ENCODE measurements at regions not wholly inside any gene's neighbourhood (a gene's known extent, or its start where the extent isn't known, plus 50 kb on each side); places are given as distances from the start of the nearest gene placed in this dataset.
"Not testable (repeated sequence)": the region's sequence is repeated elsewhere in the genome, so short reads cannot be mapped to it uniquely, and the experiment has no call there.

GRCh38 chr2:89781962-89782361 lies 1090.5 kb downstream of the RPIA start:
- no peaks in the 10 kb centered on the region for H3K27me3 ChIP-seq
- no peak overlapping the region for H3K4me3 ChIP-seq
- H4K20me1 ChIP-seq (ENCODE audit: insufficient read depth, poor library complexity, severe bottlenecking) = no peaks in the 10 kb centered on the region
- TF ChIP-seq CTCF (IDR thresholded peaks at IDR 0.05; ENCODE audit: poor library complexity) = no peak
- TF ChIP-seq EZH2phosphoT487 (IDR thresholded peaks at IDR 0.05; ENCODE audit: low read depth, severe bottlenecking, unreplicated experiment) = no peak
- no peak for TF ChIP-seq EZH2 (IDR thresholded peaks at IDR 0.05; ENCODE audit: borderline replicate concordance)
- 70% methylated on average over 5 of the region's 5 CpGs for WGBS (ENCODE audit: low lambda C conversion rate, missing lambda C conversion rate)
- H3K36me3 ChIP-seq (replicated peaks; ENCODE audit: insufficient read depth, low read depth) = no peaks in the 10 kb centered on the region
- H3K27ac ChIP-seq = no peak overlapping the region
- no peaks in the 10 kb centered on the region for H3K4me1 ChIP-seq (ENCODE audit: insufficient read depth)
- no peak overlapping the region for H2AFZ ChIP-seq
- no peaks in the 10 kb centered on the region for H3K9me2 ChIP-seq (replicated peaks; ENCODE audit: insufficient read depth)
- no peak overlapping the region for H3K4me2 ChIP-seq
- H3K9me3 ChIP-seq (ENCODE audit: low read depth) = peaks cover 63% of the 10 kb centered on the region
- no peaks in the 10 kb centered on the region for H3K79me2 ChIP-seq
- DNase-seq (ENCODE audit: low spot score) = no peak

- Histone ChIP-seq H3K4me1 (ENCODE audit: insufficient read depth) (no peaks in the 10 kb centered on the region), H4K20me1 (ENCODE audit: insufficient read depth, poor library complexity, severe bottlenecking) (no peaks in the 10 kb centered on the region), H2AFZ (no peak overlapping the region), H3K9me2 (replicated peaks; ENCODE audit: insufficient read depth) (no peaks in the 10 kb centered on the region), H3K36me3 (replicated peaks; ENCODE audit: insufficient read depth, low read depth) (peaks cover 4% of the 10 kb centered on the region), H3K27ac (no peak overlapping the region), H3K9me3 (ENCODE audit: low read depth) (peaks cover 59% of the 10 kb centered on the region), H3K79me2 (no peaks in the 10 kb centered on the region), H3K27me3 (no peaks in the 10 kb centered on the region), H3K4me2 (no peak overlapping the region), H3K4me3 (no peak overlapping the region)
- 90% methylated on average over 16 of the region's 16 CpGs for WGBS (ENCODE audit: low lambda C conversion rate, missing lambda C conversion rate)
- no peak for DNase-seq (ENCODE audit: low spot score)
- TF ChIP-seq EZH2 (IDR thresholded peaks at IDR 0.05; ENCODE audit: borderline replicate concordance) (no peak), CTCF (IDR thresholded peaks at IDR 0.05; ENCODE audit: poor library complexity) (no peak), EZH2phosphoT487 (IDR thresholded peaks at IDR 0.05; ENCODE audit: low read depth, severe bottlenecking, unreplicated experiment) (no peak)
These were observed 1093.5 kb downstream of the RPIA start for GRCh38 chr2:89784960-89785359.

GRCh38 chr2:89785528-89785927 lies 1094.1 kb downstream of the RPIA start:
- not testable (repeated sequence) for H3K9me2 ChIP-seq (replicated peaks; ENCODE audit: insufficient read depth); H2AFZ ChIP-seq; H3K27ac ChIP-seq; H3K4me2 ChIP-seq; H3K79me2 ChIP-seq; DNase-seq (ENCODE audit: low spot score); H3K4me3 ChIP-seq; H3K27me3 ChIP-seq; H3K36me3 ChIP-seq (replicated peaks; ENCODE audit: insufficient read depth, low read depth); H4K20me1 ChIP-seq (ENCODE audit: insufficient read depth, poor library complexity, severe bottlenecking); H3K4me1 ChIP-seq (ENCODE audit: insufficient read depth)
- H3K9me3 ChIP-seq (ENCODE audit: low read depth) = peaks cover 53% of the 10 kb centered on the region
- WGBS (ENCODE audit: low lambda C conversion rate, missing lambda C conversion rate) = 85% methylated on average over 15 of the region's 15 CpGs

DNA sequence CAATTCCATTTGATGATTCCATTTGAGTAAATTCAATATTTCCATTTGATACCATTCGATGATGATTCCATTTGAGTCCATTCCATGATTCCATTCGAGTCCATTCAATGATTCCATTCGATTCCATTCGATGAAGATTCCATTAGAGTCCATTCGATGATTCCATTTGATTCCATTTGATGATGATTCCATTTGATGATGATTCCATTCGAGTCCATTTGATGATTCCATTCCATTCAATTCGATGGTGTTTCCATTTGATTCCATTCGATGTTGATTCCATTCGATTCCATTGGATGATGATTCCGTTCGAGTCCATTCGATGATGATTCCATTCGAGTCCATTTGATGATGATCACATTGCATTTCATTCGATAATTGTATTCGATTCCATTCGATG lies 1095.2 kb downstream of the RPIA start:
- not testable (repeated sequence) for H4K20me1 ChIP-seq (ENCODE audit: insufficient read depth, poor library complexity, severe bottlenecking); H3K9me2 ChIP-seq (replicated peaks; ENCODE audit: insufficient read depth); H3K4me3 ChIP-seq; H2AFZ ChIP-seq; H3K4me2 ChIP-seq; H3K79me2 ChIP-seq; H3K27ac ChIP-seq; H3K36me3 ChIP-seq (replicated peaks; ENCODE audit: insufficient read depth, low read depth); H3K4me1 ChIP-seq (ENCODE audit: insufficient read depth); H3K27me3 ChIP-seq; DNase-seq (ENCODE audit: low spot score)
- H3K9me3 ChIP-seq (ENCODE audit: low read depth) = peaks cover 42% of the 10 kb centered on the region
- WGBS (ENCODE audit: low lambda C conversion rate, missing lambda C conversion rate) = 82% methylated on average over 16 of the region's 16 CpGs

- H3K27me3 ChIP-seq; H3K4me3 ChIP-seq; H4K20me1 ChIP-seq (ENCODE audit: insufficient read depth, poor library complexity, severe bottlenecking); H3K4me1 ChIP-seq (ENCODE audit: insufficient read depth); H3K27ac ChIP-seq; H3K79me2 ChIP-seq; H3K36me3 ChIP-seq (replicated peaks; ENCODE audit: insufficient read depth, low read depth); H2AFZ ChIP-seq; DNase-seq (ENCODE audit: low spot score); H3K9me2 ChIP-seq (replicated peaks; ENCODE audit: insufficient read depth); H3K4me2 ChIP-seq: not testable (repeated sequence)
- WGBS (ENCODE audit: low lambda C conversion rate, missing lambda C conversion rate) = 87% methylated on average over 17 of the region's 17 CpGs
- peaks cover 36% of the 10 kb centered on the region for H3K9me3 ChIP-seq (ENCODE audit: low read depth)
These were observed 1104.1 kb downstream of the RPIA start for GRCh38 chr2:89795530-89795929.
